ENCODE measurements at regions not wholly inside any gene's neighbourhood (a gene's known extent, or its start where the extent isn't known, plus 50 kb on each side); places are given as distances from the start of the nearest gene placed in this dataset.

DNA sequence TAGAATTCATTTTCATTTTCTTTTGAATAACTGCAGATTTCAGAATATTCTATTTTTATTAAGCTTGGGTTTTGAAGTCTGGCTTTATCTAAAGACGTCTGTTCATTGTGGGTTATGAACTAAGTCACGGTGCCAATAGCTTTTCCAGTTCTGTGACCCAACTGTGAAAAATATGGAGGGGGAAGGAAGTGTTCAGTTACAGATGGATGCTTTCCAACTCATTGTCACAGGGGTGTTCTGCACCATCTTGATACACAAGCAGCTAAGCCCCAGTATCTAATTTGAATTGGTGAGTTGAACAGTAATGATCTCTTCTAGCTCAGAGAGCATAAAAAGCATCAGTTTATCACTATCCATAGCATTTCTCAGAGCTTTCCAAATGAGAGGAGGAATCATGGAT lies 710.6 kb downstream of the EDEM1 start:
- TF ChIP-seq TAF1 (IDR thresholded peaks at IDR 0.05; ENCODE audit: low read depth): no peak
- TF ChIP-seq, protein P1, sequence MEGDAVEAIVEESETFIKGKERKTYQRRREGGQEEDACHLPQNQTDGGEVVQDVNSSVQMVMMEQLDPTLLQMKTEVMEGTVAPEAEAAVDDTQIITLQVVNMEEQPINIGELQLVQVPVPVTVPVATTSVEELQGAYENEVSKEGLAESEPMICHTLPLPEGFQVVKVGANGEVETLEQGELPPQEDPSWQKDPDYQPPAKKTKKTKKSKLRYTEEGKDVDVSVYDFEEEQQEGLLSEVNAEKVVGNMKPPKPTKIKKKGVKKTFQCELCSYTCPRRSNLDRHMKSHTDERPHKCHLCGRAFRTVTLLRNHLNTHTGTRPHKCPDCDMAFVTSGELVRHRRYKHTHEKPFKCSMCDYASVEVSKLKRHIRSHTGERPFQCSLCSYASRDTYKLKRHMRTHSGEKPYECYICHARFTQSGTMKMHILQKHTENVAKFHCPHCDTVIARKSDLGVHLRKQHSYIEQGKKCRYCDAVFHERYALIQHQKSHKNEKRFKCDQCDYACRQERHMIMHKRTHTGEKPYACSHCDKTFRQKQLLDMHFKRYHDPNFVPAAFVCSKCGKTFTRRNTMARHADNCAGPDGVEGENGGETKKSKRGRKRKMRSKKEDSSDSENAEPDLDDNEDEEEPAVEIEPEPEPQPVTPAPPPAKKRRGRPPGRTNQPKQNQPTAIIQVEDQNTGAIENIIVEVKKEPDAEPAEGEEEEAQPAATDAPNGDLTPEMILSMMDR (IDR thresholded peaks at IDR 0.05; ENCODE audit: poor library complexity, severe bottlenecking): no peak
- no peak for TF ChIP-seq POLR2AphosphoS5 (IDR thresholded peaks at IDR 0.05)
